Dendritic cell treated with granulocyte-macrophage colony-stimulating factor and Interleukin-4, amounts not matched to agents 40 ng/mL and 50 ng/mL, for 4 days (primary cell): ENCODE measurements at regions not wholly inside any gene's neighbourhood (a gene's known extent, or its start where the extent isn't known, plus 50 kb on each side); places are given as distances from the start of the nearest gene placed in this dataset.
"Not testable (repeated sequence)": the region's sequence is repeated elsewhere in the genome, so short reads cannot be mapped to it uniquely, and the experiment has no call there.

Experiments used
- H3K27ac Mint-ChIP-seq: one replicate; pipeline ENCODE4 v1.8.0; 2022; ENCODE audit warnings: mild to moderate bottlenecking, mixed read lengths
- H3K27me3 Mint-ChIP-seq: one replicate; pipeline ENCODE4 v1.8.0; 2022; ENCODE audit warnings: mild to moderate bottlenecking, mixed read lengths
- H3K36me3 Mint-ChIP-seq: one replicate; pipeline ENCODE4 v1.8.0; 2022; ENCODE audit warnings: low read depth, mixed read lengths
- H3K4me1 Mint-ChIP-seq: one replicate; pipeline ENCODE4 v1.8.0; 2022; ENCODE audit warnings: low read depth, mixed read lengths
- H3K4me3 Mint-ChIP-seq: one replicate; pipeline ENCODE4 v1.8.0; 2022; ENCODE audit warnings: mild to moderate bottlenecking, moderate library complexity, mixed read lengths
- H3K9me3 Mint-ChIP-seq: one replicate; pipeline ENCODE4 v1.8.0; 2022; ENCODE audit warnings: mixed read lengths
- intact Hi-C: fragments of 100-400 bp; cut with micrococcal nuclease; formaldehyde crosslinking; loops from one replicate; pipeline ENCODE4 v1.15.0; 2022

DNA sequence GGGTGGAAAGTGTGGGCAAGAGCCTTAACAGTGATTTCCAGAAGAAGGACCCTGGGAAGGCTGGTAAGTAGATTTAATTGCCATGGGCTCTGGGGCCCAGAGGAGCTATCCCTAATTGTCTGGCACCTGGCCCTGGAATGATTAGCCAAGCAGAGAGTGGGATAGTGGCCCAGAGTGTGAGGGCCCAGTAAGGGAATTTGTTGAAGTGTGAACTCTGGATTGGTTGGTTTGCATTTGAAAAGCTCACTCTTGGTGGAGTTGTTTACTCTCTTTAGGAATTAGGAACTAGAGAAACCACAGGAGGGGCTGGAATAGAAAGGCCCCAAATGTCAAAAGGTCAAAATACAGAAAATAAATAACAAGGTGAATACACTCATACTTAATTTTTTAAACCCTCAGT lies 207.1 kb downstream of the GABRG2 start:
- no peak overlapping the region for H3K27ac Mint-ChIP-seq
- intact Hi-C loops, result no loop called here
- H3K4me1 Mint-ChIP-seq, result no peaks in the 10 kb centered on the region
- peaks cover 31% of the 10 kb centered on the region for H3K9me3 Mint-ChIP-seq
- H3K4me3 Mint-ChIP-seq, result no peak overlapping the region
- H3K36me3 Mint-ChIP-seq, result no peaks in the 10 kb centered on the region
- no peaks in the 10 kb centered on the region for H3K27me3 Mint-ChIP-seq

DNA sequence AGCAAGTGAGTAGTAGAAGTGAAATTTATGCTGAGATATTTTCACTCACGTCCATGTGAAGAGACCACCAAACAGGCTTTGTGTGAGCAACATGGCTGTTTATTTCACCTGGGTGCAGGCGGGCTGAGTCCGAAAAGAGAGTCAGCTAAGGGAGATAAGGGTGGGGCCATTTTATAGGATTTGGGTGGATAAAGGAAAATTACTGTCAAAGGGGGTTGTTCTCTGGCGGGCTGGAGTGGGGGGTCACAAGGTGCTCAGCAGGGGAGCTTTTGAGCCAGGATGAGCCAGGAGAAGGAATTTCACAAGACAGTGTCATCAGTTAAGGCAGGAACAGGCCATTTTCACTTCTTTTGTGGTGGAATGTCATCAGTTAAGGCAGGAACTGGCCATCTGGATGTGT lies 207.8 kb downstream of the GABRG2 start:
- H3K36me3 Mint-ChIP-seq, H3K27me3 Mint-ChIP-seq, H3K4me1 Mint-ChIP-seq, H3K4me3 Mint-ChIP-seq, intact Hi-C loops, H3K27ac Mint-ChIP-seq: not testable (repeated sequence)
- peaks cover 36% of the 10 kb centered on the region for H3K9me3 Mint-ChIP-seq

DNA sequence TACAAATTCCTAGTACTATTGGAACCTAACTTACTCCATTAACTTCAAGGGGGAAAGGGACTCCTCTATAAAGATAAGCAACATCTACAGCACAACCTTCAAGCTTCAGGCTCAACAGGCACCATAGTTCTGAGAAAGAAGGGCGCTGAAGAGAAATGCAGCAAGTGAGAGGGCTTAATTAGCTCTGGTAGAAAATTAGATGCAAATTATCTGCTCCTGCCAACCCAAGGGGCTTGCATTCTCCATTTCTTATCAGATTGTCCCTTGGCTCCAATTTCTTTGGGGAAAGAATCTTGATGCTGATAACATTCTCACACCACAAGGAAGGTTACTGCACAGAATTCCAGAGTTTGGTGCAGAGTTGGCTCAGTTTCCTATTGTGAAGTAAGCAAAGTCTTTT lies 214.6 kb downstream of the GABRG2 start:
- H3K27me3 Mint-ChIP-seq, result no peaks in the 10 kb centered on the region
- intact Hi-C loops, result no loop called here

DNA sequence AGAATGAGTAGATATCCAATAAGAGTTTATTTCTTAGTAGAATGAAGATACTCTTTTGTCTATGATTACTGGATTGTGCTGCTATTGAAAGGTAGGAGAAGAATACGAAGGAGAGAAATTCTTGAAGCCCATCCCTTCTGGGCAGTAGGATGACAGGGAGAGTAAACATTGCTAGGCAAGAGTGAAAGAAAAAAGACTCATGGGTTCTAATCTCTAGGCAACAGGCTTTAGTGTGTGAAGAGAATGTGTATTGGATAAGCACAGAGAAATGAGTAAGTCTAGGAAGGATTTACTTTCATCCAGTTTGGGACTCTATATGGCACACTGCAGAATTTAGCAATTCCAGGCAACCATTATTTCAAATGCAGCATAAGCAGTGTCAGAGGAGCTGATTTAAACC lies 216.0 kb downstream of the GABRG2 start:
- intact Hi-C loops, result no loop called here
- H3K27ac Mint-ChIP-seq, result no peak overlapping the region
- no peaks in the 10 kb centered on the region for H3K27me3 Mint-ChIP-seq
- no peak overlapping the region for H3K4me3 Mint-ChIP-seq
- H3K9me3 Mint-ChIP-seq, result peaks cover 18% of the 10 kb centered on the region
- H3K36me3 Mint-ChIP-seq, result no peaks in the 10 kb centered on the region
- H3K4me1 Mint-ChIP-seq, result no peaks in the 10 kb centered on the region

More for the DNA sequence above, 214.6 kb downstream of the GABRG2 start:
- Mint-ChIP-seq H3K4me3 (no peak overlapping the region), H3K4me1 (no peaks in the 10 kb centered on the region), H3K27ac (no peak overlapping the region), H3K36me3 (no peaks in the 10 kb centered on the region), H3K9me3 (peaks cover 32% of the 10 kb centered on the region)

DNA sequence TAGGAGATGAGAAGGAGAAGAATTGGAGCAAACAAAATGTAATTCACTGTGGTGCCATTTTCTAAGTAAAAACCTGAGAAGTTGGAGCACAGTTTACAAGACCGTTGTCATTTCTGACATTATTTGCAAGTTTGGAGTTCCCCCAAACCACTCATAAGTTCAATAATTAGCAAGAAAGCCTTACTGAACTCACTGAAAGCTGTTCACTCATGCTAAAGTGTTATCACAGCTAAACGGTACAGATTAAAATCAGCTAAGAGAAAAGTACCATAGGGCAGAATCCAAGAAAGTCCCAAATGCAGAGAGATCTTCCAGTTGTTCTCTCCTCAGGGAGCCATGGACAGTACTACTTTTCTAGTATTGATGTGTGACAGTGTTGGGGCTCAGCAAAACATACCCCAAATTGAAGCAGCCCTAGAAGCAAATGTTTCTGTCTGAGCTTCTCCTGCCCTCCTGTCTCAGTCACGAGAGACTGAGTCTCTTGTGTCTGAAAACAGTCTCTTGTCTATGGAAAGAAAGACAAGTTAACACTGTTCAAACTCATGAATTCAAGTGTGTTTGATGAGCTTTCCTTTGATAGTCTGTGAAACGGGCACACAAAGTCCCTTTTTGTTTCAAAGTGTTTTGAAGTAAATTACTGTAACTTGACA lies 221.2 kb downstream of the GABRG2 start:
- Mint-ChIP-seq H3K27ac (no peak overlapping the region), H3K27me3 (no peaks in the 10 kb centered on the region), H3K9me3 (no peaks in the 10 kb centered on the region), H3K4me1 (no peaks in the 10 kb centered on the region), H3K36me3 (no peaks in the 10 kb centered on the region), H3K4me3 (no peak overlapping the region)
- intact Hi-C loops, result no loop called here

DNA sequence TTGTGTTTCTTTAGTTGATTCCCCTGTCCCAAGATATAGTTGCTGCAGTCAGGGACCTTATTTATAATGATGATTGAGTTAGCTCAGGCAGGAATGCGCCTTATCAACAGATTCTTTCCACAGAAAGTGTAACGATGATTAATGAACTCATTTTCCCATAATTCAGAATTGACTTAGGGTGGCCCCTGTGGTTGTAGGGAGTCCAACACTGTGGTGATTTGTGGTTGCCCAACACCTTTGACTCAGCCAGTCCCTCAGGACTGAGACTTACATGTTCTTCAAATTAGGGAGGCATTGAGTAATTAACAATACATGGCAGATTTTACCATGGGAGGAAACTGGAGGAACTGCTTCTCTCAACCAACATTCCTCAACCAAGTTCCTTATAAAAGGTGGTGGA lies 221.9 kb downstream of the GABRG2 start:
- H3K4me3 Mint-ChIP-seq, result no peak overlapping the region
- H3K27ac Mint-ChIP-seq, result no peak overlapping the region
- no peaks in the 10 kb centered on the region for H3K36me3 Mint-ChIP-seq
- no peaks in the 10 kb centered on the region for H3K4me1 Mint-ChIP-seq
- no peaks in the 10 kb centered on the region for H3K27me3 Mint-ChIP-seq
- intact Hi-C loops, result no loop called here
- H3K9me3 Mint-ChIP-seq, result no peaks in the 10 kb centered on the region

DNA sequence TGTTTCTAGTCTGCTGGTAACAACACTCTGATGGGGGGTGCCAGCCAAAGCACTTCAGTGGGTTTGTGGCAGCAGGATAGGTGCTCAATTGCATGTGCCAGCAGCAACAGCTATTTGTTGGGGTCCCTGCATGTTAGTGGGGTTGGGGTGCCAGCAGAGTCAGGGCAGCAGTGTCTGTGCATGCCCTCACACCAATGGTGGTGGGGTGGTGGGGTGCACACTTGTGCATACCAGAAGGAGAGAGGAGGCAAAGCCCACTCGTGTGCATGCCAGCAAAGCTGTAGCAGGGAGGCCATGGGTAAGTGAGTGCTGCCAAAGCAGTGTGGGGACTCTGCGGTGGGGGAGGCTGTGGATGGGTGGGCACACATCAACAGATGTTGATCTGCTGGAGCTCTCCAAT lies 232.2 kb downstream of the GABRG2 start:
- Mint-ChIP-seq H3K9me3 (peaks cover 23% of the 10 kb centered on the region), H3K27ac (no peak overlapping the region), H3K36me3 (no peaks in the 10 kb centered on the region), H3K27me3 (no peaks in the 10 kb centered on the region), H3K4me1 (no peaks in the 10 kb centered on the region), H3K4me3 (no peak overlapping the region)
- intact Hi-C loops, result no loop called here

DNA sequence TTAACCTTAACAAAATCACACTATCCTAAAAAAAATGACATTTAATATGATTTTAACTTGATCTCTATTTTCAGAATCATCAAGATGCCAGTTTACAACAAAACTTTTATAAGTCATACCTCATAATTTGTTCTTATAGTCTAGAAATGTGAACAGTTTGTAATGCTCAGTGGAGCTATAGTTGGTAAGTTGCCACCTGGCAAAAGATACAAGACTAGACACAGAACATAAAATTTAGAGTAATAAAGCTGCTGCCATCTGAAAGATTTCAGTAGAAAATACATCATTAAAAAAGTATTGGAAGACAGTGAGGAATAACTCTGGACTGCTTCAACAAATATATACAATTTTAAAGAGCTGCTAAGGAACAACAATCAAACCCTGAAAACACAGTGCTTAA lies 233.8 kb downstream of the GABRG2 start:
- H3K27me3 Mint-ChIP-seq, result no peaks in the 10 kb centered on the region
- intact Hi-C loops, result no loop called here
- no peak overlapping the region for H3K4me3 Mint-ChIP-seq
- no peak overlapping the region for H3K27ac Mint-ChIP-seq
- peaks cover 23% of the 10 kb centered on the region for H3K9me3 Mint-ChIP-seq
- no peaks in the 10 kb centered on the region for H3K36me3 Mint-ChIP-seq
- no peaks in the 10 kb centered on the region for H3K4me1 Mint-ChIP-seq

DNA sequence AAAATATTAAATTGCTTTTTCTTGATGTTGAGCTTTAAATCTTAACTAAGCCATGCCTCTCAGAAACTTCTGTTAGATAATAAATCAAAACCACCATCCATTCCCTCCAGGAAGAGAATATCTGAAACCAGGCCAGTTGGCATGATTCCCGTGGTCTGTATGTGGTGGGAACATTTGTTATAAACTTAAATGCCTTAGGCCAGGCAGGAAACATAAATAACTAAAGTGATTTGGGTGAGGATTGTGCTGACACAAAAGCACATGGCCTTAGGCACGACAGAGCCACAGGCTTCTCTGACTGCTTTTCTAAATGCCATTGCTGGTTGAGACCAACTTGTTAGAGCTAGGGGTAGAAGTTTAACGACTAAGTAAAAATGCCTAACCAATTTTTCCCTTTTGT lies 255.9 kb downstream of the GABRG2 start:
- H3K36me3 Mint-ChIP-seq, result no peaks in the 10 kb centered on the region
- no peaks in the 10 kb centered on the region for H3K4me1 Mint-ChIP-seq
- H3K27me3 Mint-ChIP-seq, result no peaks in the 10 kb centered on the region
- intact Hi-C loops, result no loop called here
- no peak overlapping the region for H3K27ac Mint-ChIP-seq
- H3K4me3 Mint-ChIP-seq, result no peak overlapping the region
- peaks cover 24% of the 10 kb centered on the region for H3K9me3 Mint-ChIP-seq

DNA sequence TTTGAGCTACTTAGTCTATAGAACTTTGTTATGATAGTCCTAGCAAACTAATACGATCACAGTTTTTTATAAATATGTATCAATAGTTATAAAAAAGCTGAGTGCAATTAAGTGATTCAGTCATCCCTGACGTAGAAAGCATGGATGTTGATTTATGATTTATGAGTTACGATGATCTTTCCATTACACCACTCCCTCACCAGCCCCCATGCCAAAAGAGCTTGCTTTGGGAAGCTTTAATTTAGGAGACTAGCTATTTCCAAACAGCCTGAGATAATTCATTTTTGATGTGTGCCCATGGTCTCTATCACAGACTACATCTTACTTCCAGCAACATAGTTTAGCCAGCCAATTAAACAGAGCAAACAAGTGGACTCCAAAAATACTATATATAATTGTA lies 256.8 kb downstream of the GABRG2 start:
- Mint-ChIP-seq H3K4me3 (no peak overlapping the region), H3K27ac (no peak overlapping the region), H3K27me3 (no peaks in the 10 kb centered on the region), H3K9me3 (peaks cover 28% of the 10 kb centered on the region), H3K4me1 (no peaks in the 10 kb centered on the region), H3K36me3 (no peaks in the 10 kb centered on the region)
- intact Hi-C loops, result no loop called here

DNA sequence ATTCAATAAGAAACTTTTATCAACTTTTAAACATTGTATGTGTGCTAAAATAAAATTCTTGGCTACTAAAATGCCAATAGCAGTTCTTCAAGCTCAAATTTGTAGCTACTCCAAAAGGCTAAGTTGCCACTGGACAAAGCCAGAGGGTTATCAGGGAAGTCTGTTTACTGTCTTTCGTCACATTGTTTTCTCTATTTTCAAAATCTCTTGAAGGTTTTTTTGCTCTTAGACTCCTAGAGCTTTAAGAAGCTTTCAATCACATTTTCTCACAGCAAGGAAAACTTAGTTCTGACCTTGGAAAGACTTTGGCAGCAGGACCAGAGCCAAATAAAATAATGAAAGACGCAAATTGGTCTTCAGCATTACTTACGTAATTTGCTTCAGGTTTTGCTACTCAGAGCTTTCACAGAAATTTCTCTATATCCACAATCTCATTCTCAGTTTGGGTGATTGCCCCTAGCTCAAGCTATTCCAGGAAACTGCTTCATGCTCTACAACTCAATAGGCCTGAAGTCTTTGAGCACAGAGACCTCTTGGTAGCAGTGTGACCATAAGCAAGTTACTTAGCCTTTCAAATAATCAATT lies 257.7 kb downstream of the GABRG2 start:
- no peak overlapping the region for H3K27ac Mint-ChIP-seq
- no peaks in the 10 kb centered on the region for H3K27me3 Mint-ChIP-seq
- no peaks in the 10 kb centered on the region for H3K36me3 Mint-ChIP-seq
- intact Hi-C loops, result no loop called here
- H3K4me3 Mint-ChIP-seq, result no peak overlapping the region
- peaks cover 37% of the 10 kb centered on the region for H3K9me3 Mint-ChIP-seq
- H3K4me1 Mint-ChIP-seq, result no peaks in the 10 kb centered on the region

DNA sequence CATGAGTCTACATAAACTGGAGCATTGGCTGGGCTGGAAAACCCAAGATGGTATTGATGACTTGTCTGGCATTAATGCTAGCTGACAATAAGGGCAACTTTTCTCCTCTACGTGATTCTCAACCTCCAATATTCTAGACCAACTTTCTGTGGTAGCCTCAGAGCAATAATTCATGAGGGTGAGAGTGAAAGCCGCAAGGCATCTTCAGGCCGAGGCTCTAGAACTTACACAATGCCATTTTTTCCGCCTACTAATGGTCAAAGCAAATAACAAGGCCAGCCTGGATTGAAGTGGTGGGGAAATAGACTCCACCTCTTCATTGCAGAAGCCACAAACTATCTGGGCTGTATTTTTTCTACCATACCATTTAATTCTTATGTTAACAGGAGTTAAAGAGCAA lies 267.4 kb downstream of the GABRG2 start:
- intact Hi-C loops, result no loop called here
- Mint-ChIP-seq H3K4me1 (no peaks in the 10 kb centered on the region), H3K36me3 (no peaks in the 10 kb centered on the region), H3K27ac (no peak overlapping the region), H3K4me3 (no peak overlapping the region), H3K9me3 (peaks cover 12% of the 10 kb centered on the region), H3K27me3 (no peaks in the 10 kb centered on the region)

DNA sequence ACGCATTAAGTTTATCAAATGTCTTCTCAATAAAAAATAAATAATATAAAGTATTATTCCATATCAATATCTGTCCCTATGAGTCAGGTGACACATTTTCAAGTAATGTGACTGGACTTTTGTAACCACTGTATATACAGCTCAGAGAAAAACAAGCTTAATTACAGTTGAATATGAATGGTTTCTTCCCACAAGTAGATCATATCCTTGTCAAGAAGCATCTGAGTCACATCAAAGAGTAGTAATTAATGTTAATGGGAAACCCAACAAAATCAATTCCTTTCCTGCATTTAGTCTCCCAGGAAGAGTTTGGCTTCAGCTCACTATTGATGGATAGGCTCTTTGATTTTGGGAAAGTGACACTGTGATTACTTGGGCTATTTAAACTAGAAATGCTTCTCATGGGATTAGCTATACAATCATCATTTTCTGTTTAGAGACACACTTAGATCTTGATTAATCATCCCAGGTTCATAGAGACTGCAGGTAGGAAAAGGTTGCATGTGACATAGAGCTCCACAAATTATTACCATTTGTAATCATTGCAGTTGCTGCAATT lies 292.9 kb downstream of the GABRG2 start:
- H3K36me3 Mint-ChIP-seq, result no peaks in the 10 kb centered on the region
- intact Hi-C loops, result no loop called here
- no peaks in the 10 kb centered on the region for H3K27me3 Mint-ChIP-seq
- no peak overlapping the region for H3K27ac Mint-ChIP-seq
- H3K9me3 Mint-ChIP-seq, result peaks cover 22% of the 10 kb centered on the region
- no peak overlapping the region for H3K4me3 Mint-ChIP-seq
- H3K4me1 Mint-ChIP-seq, result no peaks in the 10 kb centered on the region

DNA sequence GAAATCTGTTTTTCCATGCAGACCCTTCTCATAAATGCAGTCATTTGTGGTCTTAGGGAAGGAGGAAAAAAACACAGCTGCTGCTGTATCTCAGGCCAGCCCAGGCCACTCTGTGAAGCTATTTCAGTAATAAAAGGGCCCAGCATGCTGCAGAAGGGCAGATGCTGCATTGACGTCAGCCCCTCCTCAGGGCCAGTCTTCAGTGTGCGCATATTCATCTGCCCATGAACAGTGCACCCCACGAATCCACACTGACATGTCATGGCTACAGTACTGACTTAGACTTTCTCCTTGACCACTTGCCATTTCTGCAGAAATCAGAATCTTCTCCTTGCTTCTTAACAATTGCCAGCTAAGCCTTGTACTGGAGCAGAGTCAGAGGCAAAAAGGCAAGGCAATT lies 304.7 kb downstream of the GABRG2 start:
- no peaks in the 10 kb centered on the region for H3K27me3 Mint-ChIP-seq
- H3K9me3 Mint-ChIP-seq, result peaks cover 43% of the 10 kb centered on the region
- H3K4me1 Mint-ChIP-seq, result no peaks in the 10 kb centered on the region
- H3K27ac Mint-ChIP-seq, result no peak overlapping the region
- no peaks in the 10 kb centered on the region for H3K36me3 Mint-ChIP-seq
- H3K4me3 Mint-ChIP-seq, result no peak overlapping the region
- intact Hi-C loops, result no loop called here

DNA sequence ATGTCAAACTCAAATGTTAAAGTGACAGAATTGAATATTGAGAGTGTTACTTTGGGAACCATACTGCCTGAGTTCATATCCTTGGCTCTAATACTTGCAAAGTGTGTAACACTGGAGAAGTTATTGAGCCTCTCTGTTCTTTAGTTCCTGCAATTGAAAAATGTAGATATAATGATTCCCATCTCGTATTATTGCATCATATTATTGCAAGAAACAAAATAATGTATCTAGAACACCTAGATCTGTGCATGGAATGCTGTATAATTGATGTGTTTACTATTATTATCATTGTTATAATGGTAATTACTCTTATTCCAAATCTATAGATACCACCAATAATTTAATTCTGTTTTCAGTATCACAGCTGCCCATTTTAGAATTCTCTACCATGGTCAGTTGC lies 310.3 kb downstream of the GABRG2 start:
- intact Hi-C loops, result no loop called here
- H3K36me3 Mint-ChIP-seq, result no peaks in the 10 kb centered on the region
- H3K27me3 Mint-ChIP-seq, result no peaks in the 10 kb centered on the region
- no peaks in the 10 kb centered on the region for H3K9me3 Mint-ChIP-seq
- H3K4me3 Mint-ChIP-seq, result no peak overlapping the region
- H3K4me1 Mint-ChIP-seq, result no peaks in the 10 kb centered on the region
- no peak overlapping the region for H3K27ac Mint-ChIP-seq
